HuH-7 (cell line): ENCODE measurements at regions not wholly inside any gene's neighbourhood (a gene's known extent, or its start where the extent isn't known, plus 50 kb on each side); places are given as distances from the start of the nearest gene placed in this dataset.
"Not testable (repeated sequence)": the region's sequence is repeated elsewhere in the genome, so short reads cannot be mapped to it uniquely, and the experiment has no call there.

Experiments
- DNase-seq: peaks from one replicate; pipeline ENCODE4 v3.0.0; 2011; ENCODE audit warnings: low spot score

DNA sequence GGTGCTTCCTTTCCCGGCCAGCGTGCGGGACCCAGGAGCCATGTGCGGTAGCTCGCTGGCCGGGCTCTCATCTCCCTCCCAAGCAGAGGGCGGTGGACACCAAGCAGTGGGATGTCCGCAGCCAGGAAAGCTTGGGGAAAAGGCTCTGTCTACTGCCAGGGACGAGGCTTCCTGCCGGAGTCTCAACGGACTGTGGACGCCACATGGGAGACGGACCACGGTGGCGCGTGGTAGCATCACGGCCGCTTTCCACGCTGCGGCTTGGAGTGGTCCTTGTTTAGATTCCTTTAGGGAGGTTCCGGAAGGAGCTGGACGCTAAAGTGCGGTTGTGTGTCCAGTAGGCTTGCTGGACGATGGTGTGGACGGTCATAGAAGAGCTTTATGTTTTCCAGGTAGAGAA, 89.5 kb upstream of the MXRA5 start:
- not testable (repeated sequence) for DNase-seq

- no peak for DNase-seq
These were observed 88.6 kb upstream of the MXRA5 start for GRCh38 chrX:3435057-3435456.

DNA sequence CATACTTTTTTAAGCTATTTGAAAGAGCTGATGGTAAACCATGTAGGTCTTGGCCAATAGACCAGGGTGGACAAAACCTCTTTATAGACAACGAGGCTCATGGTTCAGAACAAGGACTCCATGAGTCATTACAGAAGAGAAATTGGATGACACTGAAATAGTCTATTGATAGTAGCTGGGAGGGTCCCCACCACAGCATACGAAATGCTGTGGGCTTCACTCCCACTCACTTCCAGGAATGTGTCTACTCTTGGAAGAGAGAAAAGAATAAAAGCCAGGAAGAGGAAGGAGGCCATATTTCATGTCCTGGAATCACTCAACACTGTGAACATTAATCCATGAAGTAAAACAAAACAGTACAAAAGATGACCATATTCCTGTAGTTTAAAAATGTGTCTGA, 82.3 kb upstream of the MXRA5 start:
- no peak for DNase-seq

DNA sequence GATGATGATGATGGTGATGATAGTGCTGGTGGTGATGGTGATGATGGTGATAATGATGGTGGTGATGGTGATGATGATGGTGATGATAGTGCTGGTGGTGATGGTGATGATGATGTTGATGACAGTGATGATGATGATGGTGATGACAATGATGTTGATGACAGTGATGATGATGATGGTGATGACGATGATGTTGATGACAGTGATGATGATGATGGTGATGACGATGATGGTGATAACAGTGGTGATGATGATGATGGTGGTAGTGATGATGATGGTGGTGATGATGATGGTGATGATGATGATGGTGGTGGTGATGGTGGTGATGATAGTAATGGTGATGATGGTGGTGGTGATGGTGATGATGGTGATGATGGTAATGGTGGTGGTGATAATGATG, 80.1 kb upstream of the MXRA5 start:
- DNase-seq: no peak

GRCh38 chrX:3425031-3425430, 78.6 kb upstream of the MXRA5 start:
- no peak for DNase-seq

DNA sequence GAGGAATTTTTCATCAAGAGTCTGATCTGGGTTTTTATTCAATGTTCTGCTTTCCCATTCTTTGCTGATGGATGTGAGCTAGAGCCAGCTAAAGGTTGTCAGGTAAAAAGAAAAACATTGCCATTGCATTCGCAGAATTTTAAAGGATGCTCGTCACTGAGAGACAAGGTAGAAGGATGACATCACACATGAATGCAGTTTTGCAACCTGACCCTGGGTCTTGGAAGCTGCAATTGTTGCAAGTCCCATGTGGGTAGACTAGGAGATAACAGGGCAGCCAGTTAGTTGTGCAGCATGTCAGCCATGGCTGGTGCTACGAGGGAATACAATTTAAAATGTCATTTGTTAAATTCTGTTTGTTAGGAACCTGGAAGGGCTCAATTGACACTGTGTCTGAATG, 73.9 kb upstream of the MXRA5 start:
- DNase-seq: no peak

DNA sequence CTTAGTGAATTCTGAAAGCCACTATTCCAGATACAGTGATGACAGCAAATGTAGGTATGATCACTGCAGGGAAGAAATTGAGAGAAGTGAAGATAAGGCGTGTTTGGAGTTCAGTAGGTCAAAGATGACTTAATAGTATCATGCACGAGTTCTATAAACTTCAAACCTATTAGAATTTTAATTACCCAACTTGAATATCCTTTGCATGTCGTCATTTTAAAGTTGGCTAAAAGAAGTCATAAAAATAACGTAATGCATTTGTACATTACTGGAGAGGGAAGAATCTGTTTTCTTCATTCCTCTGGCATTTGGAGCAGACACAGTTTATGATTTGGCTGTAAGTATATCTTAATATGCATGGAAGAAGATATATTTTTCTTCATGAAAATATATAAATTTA, 68.6 kb upstream of the MXRA5 start:
- no peak for DNase-seq

DNA sequence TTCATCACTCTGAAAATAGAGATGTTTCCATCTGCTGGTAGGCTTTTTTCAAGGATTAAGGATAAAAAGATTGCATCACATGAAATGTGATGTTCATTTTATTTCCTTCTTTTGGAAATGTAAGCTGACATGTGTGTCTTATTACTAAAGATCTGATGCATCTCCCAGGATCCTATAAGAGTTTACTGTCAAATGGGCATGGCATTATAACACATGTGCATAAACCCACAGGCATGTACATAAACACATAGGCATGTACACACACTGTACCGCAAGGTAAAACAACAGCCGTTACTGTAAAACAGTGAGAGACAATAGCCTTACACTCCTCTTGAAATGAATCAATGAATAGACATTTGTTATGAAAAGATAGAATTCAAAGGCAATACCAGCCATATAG, 65.2 kb upstream of the MXRA5 start:
- not testable (repeated sequence) for DNase-seq

GRCh38 chrX:3409936-3410335, 63.5 kb upstream of the MXRA5 start:
- DNase-seq: not testable (repeated sequence)

DNA sequence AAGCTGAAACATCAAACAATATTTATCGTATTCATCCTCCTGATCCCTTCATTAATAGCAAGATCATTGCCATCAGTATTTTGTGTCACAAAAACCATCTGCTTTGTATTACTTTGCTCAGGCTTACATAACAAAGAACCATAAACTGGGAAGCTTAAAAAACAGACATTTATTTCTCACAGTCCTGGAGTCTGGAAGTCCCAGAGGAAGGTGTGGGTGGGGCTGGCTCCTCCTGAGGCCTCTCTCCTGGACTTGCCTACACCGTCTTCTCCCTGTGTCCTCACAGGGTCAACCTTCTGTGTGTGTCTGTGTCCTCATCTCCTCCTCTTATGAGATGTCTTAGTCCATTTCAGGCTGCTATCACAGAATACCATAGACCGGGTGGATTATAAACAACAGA, 61.3 kb upstream of the MXRA5 start:
- no peak for DNase-seq

- DNase-seq: no peak
These were observed 60.7 kb upstream of the MXRA5 start for GRCh38 chrX:3407121-3407520.

DNA sequence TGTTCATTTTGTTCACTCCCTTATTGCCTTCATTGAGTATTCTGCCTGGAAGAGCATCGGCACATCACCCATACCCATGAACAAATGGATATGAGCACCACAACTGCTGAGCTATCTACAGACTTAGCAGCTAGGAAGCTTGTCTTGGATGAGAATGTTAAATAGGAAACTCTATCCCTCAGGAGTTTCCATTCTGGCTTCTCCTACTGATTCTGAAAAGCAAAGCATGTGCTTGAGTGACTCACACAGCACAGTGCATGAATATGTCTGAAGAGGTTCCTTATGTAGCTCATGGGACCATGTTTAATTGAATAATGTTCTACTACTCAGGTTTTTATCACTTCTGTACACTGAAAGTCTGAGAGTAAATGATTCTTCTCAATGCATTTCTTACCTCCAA, 57.3 kb upstream of the MXRA5 start:
- no peak for DNase-seq
